Activated CD8-positive, alpha-beta T cell treated with anti-CD3 and anti-CD28 coated beads, Interleukin-2, amount 10 ng/mL, durations not matched to agents 7 days and 5 days (primary cell): ENCODE measurements at regions not wholly inside any gene's neighbourhood (a gene's known extent, or its start where the extent isn't known, plus 50 kb on each side); places are given as distances from the start of the nearest gene placed in this dataset.

ENCODE experiments used
- ATAC-seq: fragments of 150-1000 bp; cut with Tn5 transposase; one replicate; pipeline ENCODE4 v1.10.0; 2021; ENCODE audit warnings: moderate library complexity
- CTCF ChIA-PET: fragments of 350-600 bp; sonication (Branson Sonifier 250); formaldehyde crosslinking; loops from one replicate; lab custom pipeline; 2021; ENCODE audit warnings: antibody characterized with exemption; lab: Charles Lee
- POLR2A ChIA-PET: fragments of 350-600 bp; sonication (Branson Sonifier 250); formaldehyde crosslinking; loops from one replicate; lab custom pipeline; 2021; ENCODE audit warnings: antibody characterized with exemption; lab: Charles Lee
- DNase-seq: peaks from one replicate; pipeline ENCODE4 v3.0.0-alpha.2; 2020
- H3K27ac Mint-ChIP-seq: one replicate; pipeline ENCODE4 v1.8.0; 2021; ENCODE audit warnings: mild to moderate bottlenecking, mixed read lengths
- H3K27me3 Mint-ChIP-seq: one replicate; pipeline ENCODE4 v1.8.0; 2021; ENCODE audit warnings: low read depth, mixed read lengths
- H3K36me3 Mint-ChIP-seq: one replicate; pipeline ENCODE4 v1.8.0; 2021; ENCODE audit warnings: low read depth, mixed read lengths
- H3K4me1 Mint-ChIP-seq: one replicate; pipeline ENCODE4 v1.8.0; 2021; ENCODE audit warnings: low read depth, mixed read lengths
- H3K4me3 Mint-ChIP-seq: one replicate; pipeline ENCODE4 v1.8.0; 2021; ENCODE audit warnings: mild to moderate bottlenecking, mixed read lengths
- H3K9me3 Mint-ChIP-seq: one replicate; pipeline ENCODE4 v1.8.0; 2022; ENCODE audit warnings: mixed read lengths; ENCODE audit not compliant: insufficient read depth

GRCh38 chr4:181971973-181972372 lies 271.2 kb upstream of the TENM3 start:
- Mint-ChIP-seq H3K4me3 (no peak overlapping the region), H3K9me3 (no peaks in the 10 kb centered on the region)

GRCh38 chr4:181976764-181977163 lies 266.4 kb upstream of the TENM3 start:
- no peak overlapping the region for H3K4me3 Mint-ChIP-seq
- no peak for ATAC-seq
- CTCF ChIA-PET, result no interaction called here
- no peaks in the 10 kb centered on the region for H3K27me3 Mint-ChIP-seq
- DNase-seq, result no peak
- H3K36me3 Mint-ChIP-seq, result no peaks in the 10 kb centered on the region
- no peaks in the 10 kb centered on the region for H3K4me1 Mint-ChIP-seq
- no peak overlapping the region for H3K27ac Mint-ChIP-seq
- no peaks in the 10 kb centered on the region for H3K9me3 Mint-ChIP-seq
- POLR2A ChIA-PET, result no interaction called here

More at GRCh38 chr4:181971973-181972372, 271.2 kb upstream of the TENM3 start:
- ATAC-seq (no peak), DNase-seq (no peak)
- H3K4me1 Mint-ChIP-seq, result peaks cover 4% of the 10 kb centered on the region
- H3K27me3 Mint-ChIP-seq, result no peaks in the 10 kb centered on the region
- ChIA-PET CTCF (no interaction called here), POLR2A (no interaction called here)
- H3K27ac Mint-ChIP-seq, result no peak overlapping the region
- no peaks in the 10 kb centered on the region for H3K36me3 Mint-ChIP-seq

DNA sequence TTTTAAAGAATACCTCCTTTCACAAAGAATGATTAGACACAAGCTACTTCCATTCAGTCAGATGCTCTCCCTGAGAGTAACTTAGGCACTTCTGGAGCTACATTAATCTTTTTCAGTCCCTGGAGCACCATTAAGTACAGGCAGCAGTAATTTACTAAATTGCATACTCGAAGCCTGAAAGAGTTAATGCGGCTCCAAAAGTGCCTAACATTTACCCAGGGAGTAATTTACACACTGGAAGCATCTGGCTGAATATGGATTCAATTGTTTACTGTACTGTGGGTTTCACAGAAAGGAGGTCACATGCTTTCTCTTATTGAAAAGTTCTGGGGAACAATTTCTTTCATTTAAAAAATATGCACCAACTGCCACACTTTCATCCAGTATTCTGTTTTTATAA lies 260.8 kb upstream of the TENM3 start:
- CTCF ChIA-PET, result no interaction called here
- Mint-ChIP-seq H3K36me3 (no peaks in the 10 kb centered on the region), H3K4me1 (no peaks in the 10 kb centered on the region), H3K27ac (no peak overlapping the region), H3K27me3 (no peaks in the 10 kb centered on the region), H3K4me3 (no peak overlapping the region), H3K9me3 (no peaks in the 10 kb centered on the region)
- ATAC-seq (no peak), DNase-seq (no peak)
- POLR2A ChIA-PET, result no interaction called here

GRCh38 chr4:181982856-181983255 lies 260.3 kb upstream of the TENM3 start:
- Mint-ChIP-seq H3K27ac (no peak overlapping the region), H3K4me3 (no peak overlapping the region), H3K27me3 (no peaks in the 10 kb centered on the region), H3K4me1 (no peaks in the 10 kb centered on the region), H3K9me3 (no peaks in the 10 kb centered on the region), H3K36me3 (no peaks in the 10 kb centered on the region)
- CTCF ChIA-PET, result no interaction called here
- POLR2A ChIA-PET, result no interaction called here
- no peak for DNase-seq
- ATAC-seq, result no peak

DNA sequence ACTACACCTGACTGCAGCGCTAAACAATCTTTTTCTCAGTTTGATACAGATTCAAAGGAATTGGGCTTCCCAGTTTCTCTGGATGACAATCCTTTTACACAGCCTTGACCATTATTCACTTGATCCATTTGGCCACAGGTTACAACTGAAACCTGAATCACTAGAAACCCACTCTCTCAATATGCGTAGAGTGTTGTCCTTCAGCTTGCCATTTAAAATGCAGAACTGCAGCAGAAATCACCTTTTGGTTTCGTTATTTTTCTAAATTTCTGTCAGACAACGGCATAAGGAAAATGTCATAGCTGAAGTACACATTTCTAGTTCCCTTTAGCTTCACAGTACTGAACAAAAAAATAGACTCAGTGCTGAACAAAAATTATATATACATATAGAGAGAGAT lies 255.8 kb upstream of the TENM3 start:
- ATAC-seq (no peak), DNase-seq (no peak)
- H3K36me3 Mint-ChIP-seq, result no peaks in the 10 kb centered on the region
- H3K4me1 Mint-ChIP-seq, result no peaks in the 10 kb centered on the region
- no peak overlapping the region for H3K4me3 Mint-ChIP-seq
- no peaks in the 10 kb centered on the region for H3K27me3 Mint-ChIP-seq
- no peak overlapping the region for H3K27ac Mint-ChIP-seq
- H3K9me3 Mint-ChIP-seq, result no peaks in the 10 kb centered on the region
- ChIA-PET CTCF (no interaction called here), POLR2A (no interaction called here)

GRCh38 chr4:181989071-181989470 lies 254.1 kb upstream of the TENM3 start:
- POLR2A ChIA-PET, result no interaction called here
- no peaks in the 10 kb centered on the region for H3K36me3 Mint-ChIP-seq
- no peak overlapping the region for H3K27ac Mint-ChIP-seq
- no peaks in the 10 kb centered on the region for H3K27me3 Mint-ChIP-seq
- CTCF ChIA-PET, result no interaction called here
- H3K9me3 Mint-ChIP-seq, result no peaks in the 10 kb centered on the region
- H3K4me1 Mint-ChIP-seq, result no peaks in the 10 kb centered on the region
- no peak overlapping the region for H3K4me3 Mint-ChIP-seq
- DNase-seq (no peak), ATAC-seq (no peak)

GRCh38 chr4:181991369-181992108 lies 251.7 kb upstream of the TENM3 start:
- no peaks in the 10 kb centered on the region for H3K4me1 Mint-ChIP-seq

GRCh38 chr4:181998398-181999295 lies 244.6 kb upstream of the TENM3 start:
- Mint-ChIP-seq H3K4me1 (no peaks in the 10 kb centered on the region), H3K36me3 (no peaks in the 10 kb centered on the region), H3K27me3 (no peaks in the 10 kb centered on the region), H3K9me3 (no peaks in the 10 kb centered on the region), H3K27ac (no peak overlapping the region), H3K4me3 (no peak overlapping the region)
- CTCF ChIA-PET, result no interaction called here
- ATAC-seq (no peak), DNase-seq (no peak)
- POLR2A ChIA-PET, result no interaction called here

More at GRCh38 chr4:181991369-181992108, 251.7 kb upstream of the TENM3 start:
- ChIA-PET CTCF (no interaction called here), POLR2A (no interaction called here)
- no peak overlapping the region for H3K4me3 Mint-ChIP-seq
- no peaks in the 10 kb centered on the region for H3K9me3 Mint-ChIP-seq
- H3K27me3 Mint-ChIP-seq, result no peaks in the 10 kb centered on the region
- no peaks in the 10 kb centered on the region for H3K36me3 Mint-ChIP-seq
- ATAC-seq, result no peak
- H3K27ac Mint-ChIP-seq, result no peak overlapping the region
- no peak for DNase-seq

GRCh38 chr4:182000077-182000476 lies 243.1 kb upstream of the TENM3 start:
- ChIA-PET CTCF (interaction anchor here (0.6 kb wide), 1 partner anchor 451 kb away, joined by 3 read pairs; no protein-coding TSS in a partner anchor), POLR2A (no interaction called here)
- Mint-ChIP-seq H3K4me1 (no peaks in the 10 kb centered on the region), H3K9me3 (no peaks in the 10 kb centered on the region), H3K4me3 (no peak overlapping the region), H3K27me3 (no peaks in the 10 kb centered on the region), H3K36me3 (no peaks in the 10 kb centered on the region), H3K27ac (no peak overlapping the region)
- DNase-seq (no peak), ATAC-seq (no peak)

DNA sequence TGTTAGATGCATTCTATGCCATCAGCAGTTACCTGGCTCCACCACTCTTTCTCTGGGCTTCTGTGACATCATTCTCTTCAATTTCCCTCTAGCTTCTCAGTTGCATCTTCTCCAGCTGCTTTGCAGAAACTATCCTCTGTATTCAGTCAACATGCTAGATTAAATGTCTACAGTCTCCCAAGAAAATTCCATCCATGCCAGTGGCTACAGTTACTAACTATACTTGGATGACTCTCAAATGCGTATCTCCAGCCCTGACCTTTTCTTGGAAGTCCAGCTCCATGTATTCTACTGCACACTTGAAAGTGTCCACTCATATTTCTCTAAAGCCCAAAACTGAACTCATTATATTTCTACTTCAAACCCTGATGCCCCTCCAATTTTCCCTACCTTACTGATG lies 232.3 kb upstream of the TENM3 start:
- CTCF ChIA-PET, result no interaction called here
- H3K4me1 Mint-ChIP-seq, result no peaks in the 10 kb centered on the region
- POLR2A ChIA-PET, result no interaction called here
- no peak overlapping the region for H3K4me3 Mint-ChIP-seq
- DNase-seq (no peak), ATAC-seq (no peak)
- no peak overlapping the region for H3K27ac Mint-ChIP-seq
- H3K36me3 Mint-ChIP-seq, result no peaks in the 10 kb centered on the region
- H3K9me3 Mint-ChIP-seq, result peaks cover 3% of the 10 kb centered on the region
- H3K27me3 Mint-ChIP-seq, result no peaks in the 10 kb centered on the region

DNA sequence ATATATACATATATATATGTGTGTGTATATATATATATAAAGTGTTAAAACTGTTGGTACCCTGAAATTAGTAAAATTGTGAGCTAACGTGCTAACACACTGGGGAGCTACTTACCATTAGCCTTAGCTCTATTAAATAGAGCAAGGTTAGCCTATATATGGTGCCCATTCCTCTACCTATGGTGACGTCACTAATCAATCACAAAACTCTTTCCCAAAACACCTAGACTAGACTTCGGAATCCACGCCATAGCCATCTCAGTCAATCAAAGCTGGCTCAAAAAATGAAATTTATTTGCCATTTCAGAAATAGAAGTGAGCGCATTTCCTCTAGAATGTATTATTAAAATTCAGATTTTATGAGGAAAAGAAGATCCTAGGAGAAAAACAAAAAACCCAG lies 229.0 kb upstream of the TENM3 start:
- Mint-ChIP-seq H3K9me3 (peaks cover 3% of the 10 kb centered on the region), H3K27ac (no peak overlapping the region), H3K4me1 (no peaks in the 10 kb centered on the region), H3K4me3 (no peak overlapping the region), H3K27me3 (no peaks in the 10 kb centered on the region), H3K36me3 (no peaks in the 10 kb centered on the region)
- CTCF ChIA-PET, result no interaction called here
- no peak for DNase-seq
- ATAC-seq, result no peak
- POLR2A ChIA-PET, result no interaction called here

- Mint-ChIP-seq H3K4me3 (no peak overlapping the region), H3K27me3 (no peaks in the 10 kb centered on the region), H3K27ac (no peak overlapping the region), H3K9me3 (peaks cover under 1% of the 10 kb centered on the region), H3K4me1 (no peaks in the 10 kb centered on the region), H3K36me3 (no peaks in the 10 kb centered on the region)
- ChIA-PET CTCF (no interaction called here), POLR2A (no interaction called here)
- ATAC-seq (no peak), DNase-seq (no peak)
Observed at GRCh38 chr4:182015014-182015413, 228.2 kb upstream of the TENM3 start.
